SU-DHL-6 (cell line): ENCODE measurements at regions not wholly inside any gene's neighbourhood (a gene's known extent, or its start where the extent isn't known, plus 50 kb on each side); places are given as distances from the start of the nearest gene placed in this dataset.

Source experiments
- H2AFZ ChIP-seq: fragments of 200-600 bp; sonication (generic); 2 replicates; pipeline ENCODE4 v1.6.1; 2014; ENCODE audit warnings: low read depth, mild to moderate bottlenecking, moderate library complexity, mixed read lengths, antibody characterized with exemption, low read length; ENCODE audit not compliant: severe bottlenecking
- H3F3A ChIP-seq: fragments of 200-600 bp; shearing (Covaris generic); 2 replicates; pipeline ENCODE4 v1.6.0; 2016; ENCODE audit warnings: antibody characterized with exemption, mild to moderate bottlenecking; ENCODE audit not compliant: insufficient read depth
- H3K27ac ChIP-seq: fragments of 200-600 bp; sonication (generic); 2 replicates; pipeline ENCODE4 v1.5.1; 2016; ENCODE audit warnings: low read depth, mild to moderate bottlenecking, low read length, moderate library complexity, mixed read lengths
- H3K27me3 ChIP-seq: fragments of 200-600 bp; sonication (generic), shearing (Covaris generic); 2 replicates; pipeline ENCODE4 v1.6.0; 2014; ENCODE audit warnings: mild to moderate bottlenecking, low read length
- H3K36me3 ChIP-seq: fragments of 200-600 bp; sonication (generic); 2 replicates; pipeline ENCODE4 v1.6.1; 2014; ENCODE audit warnings: mild to moderate bottlenecking, low read length, mixed read lengths
- H3K4me2 ChIP-seq: fragments of 300-600, 200-600 bp; shearing (Covaris generic), sonication (generic); 2 replicates; pipeline ENCODE4 v1.6.0; 2014; ENCODE audit warnings: low read length, low read depth, mild to moderate bottlenecking; ENCODE audit not compliant: poor library complexity, severe bottlenecking
- H3K4me3 ChIP-seq: fragments of 200-600 bp; sonication (generic); 2 replicates; pipeline ENCODE4 v1.5.1; 2014; ENCODE audit warnings: antibody characterized with exemption, low read length, mild to moderate bottlenecking, mixed read lengths; ENCODE audit not compliant: insufficient read depth, poor library complexity, severe bottlenecking
- H3K79me2 ChIP-seq: fragments of 200-600 bp; sonication (generic); 2 replicates; pipeline ENCODE4 v1.6.1; 2014; ENCODE audit warnings: mild to moderate bottlenecking, low read length, moderate library complexity; ENCODE audit not compliant: insufficient read depth
- H3K9ac ChIP-seq: fragments of 200-600 bp; sonication (generic); 2 replicates; pipeline ENCODE4 v1.7.0; 2014; ENCODE audit warnings: mild to moderate bottlenecking, low read length
- H3K9me2 ChIP-seq: fragments of 200-600 bp; sonication (generic); replicated peaks from 2 replicates; pipeline ENCODE4 v1.6.1; 2014; ENCODE audit warnings: low read length; ENCODE audit not compliant: insufficient read depth
- H3K9me3 ChIP-seq: fragments of 200-600 bp; sonication (generic); 2 replicates; pipeline ENCODE4 v1.6.1; 2014; ENCODE audit warnings: low read length, mixed read lengths; ENCODE audit not compliant: insufficient read depth
- H4K20me1 ChIP-seq: fragments of 200-600 bp; sonication (generic); 2 replicates; pipeline ENCODE4 v1.6.1; 2014; ENCODE audit warnings: low read depth, mild to moderate bottlenecking, antibody characterized with exemption, low read length, moderate library complexity, mixed read lengths
- EZH2phosphoT487 ChIP-seq: fragments of 200-600 bp; sonication (generic), shearing (Covaris generic); conservative IDR thresholded peaks from 2 replicates; pipeline ENCODE4 v1.6.1; 2018; ENCODE audit warnings: mild to moderate bottlenecking, antibody characterized with exemption, low read length, moderate library complexity, mixed read lengths
- TF ChIP-seq, protein P1 (sequence below): fragments of 200-600 bp; sonication (generic); IDR thresholded peaks from one replicate; pipeline ENCODE4 v1.5.1; 2017; ENCODE audit warnings: antibody characterized with exemption, mild to moderate bottlenecking, low read length, moderate library complexity; ENCODE audit not compliant: insufficient read depth, poor library complexity, severe bottlenecking

DNA sequence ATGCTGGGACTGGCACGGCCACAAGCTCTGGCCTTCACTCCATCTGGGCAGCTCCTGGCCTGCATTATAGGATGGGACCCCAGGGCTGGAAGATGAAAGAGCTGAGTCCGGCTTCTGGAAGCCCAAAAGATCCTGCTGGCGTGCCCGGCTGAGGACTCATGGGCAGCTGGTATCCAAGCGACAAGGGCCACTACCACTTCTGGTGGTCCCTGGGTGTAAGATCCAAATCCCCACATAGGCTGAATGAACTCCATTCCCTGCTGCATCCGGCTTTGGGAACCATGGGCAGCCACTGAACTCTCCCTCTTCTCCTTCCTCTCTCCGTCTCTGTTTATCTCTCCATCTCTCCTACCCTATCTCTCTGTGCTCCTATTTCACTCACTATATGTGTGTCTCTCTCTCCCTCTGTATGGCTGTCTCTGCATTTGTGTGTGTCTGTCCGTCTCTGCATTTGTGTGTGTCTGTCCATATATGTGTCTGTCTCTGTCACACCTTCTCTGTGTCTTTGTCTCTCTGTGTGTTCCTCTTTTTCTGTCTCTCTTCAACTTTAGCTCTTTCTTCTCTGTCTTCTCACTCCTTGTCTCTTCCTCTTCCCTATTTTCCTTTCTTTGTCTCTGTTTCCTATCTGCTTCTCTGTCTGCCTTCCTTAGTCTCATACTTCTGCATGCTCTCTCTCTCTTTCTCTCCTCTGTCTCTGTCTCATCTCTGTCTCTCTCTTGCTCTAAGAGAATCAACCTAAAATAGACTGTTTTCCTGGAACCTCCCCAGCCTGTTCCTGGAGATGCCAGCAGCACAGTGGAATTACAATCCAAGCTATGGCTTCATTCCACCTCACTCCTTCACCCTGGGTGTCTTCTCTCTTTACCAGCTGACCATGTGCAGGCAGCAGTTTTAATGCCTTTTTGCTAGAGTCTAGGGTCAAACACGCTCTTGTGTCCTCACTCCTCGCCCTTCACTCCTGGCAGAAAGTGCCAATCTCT is 60.4 kb upstream of the IRX6 start:
- H4K20me1 ChIP-seq, result no peaks in the 10 kb centered on the region
- no peaks in the 10 kb centered on the region for H3F3A ChIP-seq
- H3K36me3 ChIP-seq, result no peaks in the 10 kb centered on the region
- no peak overlapping the region for H2AFZ ChIP-seq
- H3K9me3 ChIP-seq, result no peaks in the 10 kb centered on the region
- no peak overlapping the region for H3K27ac ChIP-seq
- no peak overlapping the region for H3K4me3 ChIP-seq
- H3K79me2 ChIP-seq, result no peaks in the 10 kb centered on the region
- no peak overlapping the region for H3K4me2 ChIP-seq
- TF ChIP-seq, protein P1, sequence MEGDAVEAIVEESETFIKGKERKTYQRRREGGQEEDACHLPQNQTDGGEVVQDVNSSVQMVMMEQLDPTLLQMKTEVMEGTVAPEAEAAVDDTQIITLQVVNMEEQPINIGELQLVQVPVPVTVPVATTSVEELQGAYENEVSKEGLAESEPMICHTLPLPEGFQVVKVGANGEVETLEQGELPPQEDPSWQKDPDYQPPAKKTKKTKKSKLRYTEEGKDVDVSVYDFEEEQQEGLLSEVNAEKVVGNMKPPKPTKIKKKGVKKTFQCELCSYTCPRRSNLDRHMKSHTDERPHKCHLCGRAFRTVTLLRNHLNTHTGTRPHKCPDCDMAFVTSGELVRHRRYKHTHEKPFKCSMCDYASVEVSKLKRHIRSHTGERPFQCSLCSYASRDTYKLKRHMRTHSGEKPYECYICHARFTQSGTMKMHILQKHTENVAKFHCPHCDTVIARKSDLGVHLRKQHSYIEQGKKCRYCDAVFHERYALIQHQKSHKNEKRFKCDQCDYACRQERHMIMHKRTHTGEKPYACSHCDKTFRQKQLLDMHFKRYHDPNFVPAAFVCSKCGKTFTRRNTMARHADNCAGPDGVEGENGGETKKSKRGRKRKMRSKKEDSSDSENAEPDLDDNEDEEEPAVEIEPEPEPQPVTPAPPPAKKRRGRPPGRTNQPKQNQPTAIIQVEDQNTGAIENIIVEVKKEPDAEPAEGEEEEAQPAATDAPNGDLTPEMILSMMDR, result no peak
- no peak for TF ChIP-seq EZH2phosphoT487
- no peaks in the 10 kb centered on the region for H3K9me2 ChIP-seq
- H3K27me3 ChIP-seq, result no peaks in the 10 kb centered on the region
- no peak overlapping the region for H3K9ac ChIP-seq

DNA sequence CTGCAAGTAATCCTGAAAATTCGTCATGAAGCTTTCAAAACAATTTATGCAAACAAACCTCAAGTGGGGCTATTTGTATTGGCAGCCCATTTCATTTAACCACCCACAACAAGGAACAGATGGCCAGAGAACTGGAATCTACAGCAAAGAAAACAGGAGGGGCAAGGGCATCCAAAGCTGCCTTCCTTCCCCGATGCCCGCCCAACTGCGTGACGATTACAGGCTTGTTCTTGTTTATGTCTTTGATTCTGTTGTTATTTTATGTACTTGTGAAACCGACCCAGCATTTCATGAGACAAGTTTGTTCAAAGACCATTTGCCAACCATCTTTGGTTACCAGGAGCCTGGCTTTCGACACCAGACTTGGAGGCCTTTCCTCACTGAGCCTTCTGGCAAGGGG is 59.1 kb upstream of the IRX6 start:
- Histone ChIP-seq H3K27ac (no peak overlapping the region), H3K4me2 (no peak overlapping the region), H3K27me3 (no peaks in the 10 kb centered on the region), H3K9me2 (no peaks in the 10 kb centered on the region), H4K20me1 (no peaks in the 10 kb centered on the region), H3F3A (no peaks in the 10 kb centered on the region), H3K9me3 (no peaks in the 10 kb centered on the region), H3K9ac (no peak overlapping the region), H3K4me3 (no peak overlapping the region), H3K79me2 (no peaks in the 10 kb centered on the region), H3K36me3 (no peaks in the 10 kb centered on the region), H2AFZ (no peak overlapping the region)
- TF ChIP-seq, protein P1, result no peak
- no peak for TF ChIP-seq EZH2phosphoT487

DNA sequence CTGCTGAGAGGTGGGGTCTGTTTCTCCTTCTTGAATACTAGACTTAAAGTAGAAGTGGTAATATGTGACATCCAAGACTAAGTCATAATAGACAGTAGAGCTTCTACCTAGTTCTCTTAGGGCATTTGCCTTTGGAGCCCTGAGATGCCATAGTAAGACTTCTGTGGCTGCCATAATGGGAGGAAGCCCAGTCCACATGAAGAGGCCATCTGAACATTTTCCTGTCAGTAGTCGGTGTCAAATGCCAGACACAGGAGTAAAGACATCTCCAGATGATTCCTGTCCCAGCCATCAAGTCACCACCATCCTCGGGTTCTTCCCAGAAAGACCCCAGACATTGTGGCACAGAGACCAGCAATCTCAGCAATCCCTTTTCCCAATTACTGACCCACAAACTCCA is 58.1 kb upstream of the IRX6 start:
- Histone ChIP-seq H3F3A (no peaks in the 10 kb centered on the region), H3K9me3 (no peaks in the 10 kb centered on the region), H3K4me3 (no peak overlapping the region), H2AFZ (no peak overlapping the region), H3K9ac (no peak overlapping the region), H3K27me3 (no peaks in the 10 kb centered on the region), H3K9me2 (no peaks in the 10 kb centered on the region), H3K79me2 (no peaks in the 10 kb centered on the region), H3K4me2 (no peak overlapping the region), H4K20me1 (no peaks in the 10 kb centered on the region), H3K36me3 (no peaks in the 10 kb centered on the region), H3K27ac (no peak overlapping the region)
- TF ChIP-seq, protein P1, result no peak
- TF ChIP-seq EZH2phosphoT487, result no peak
